ENCODE measurements at regions not wholly inside any gene's neighbourhood (a gene's known extent, or its start where the extent isn't known, plus 50 kb on each side); places are given as distances from the start of the nearest gene placed in this dataset.

- TF ChIP-seq, protein P1, sequence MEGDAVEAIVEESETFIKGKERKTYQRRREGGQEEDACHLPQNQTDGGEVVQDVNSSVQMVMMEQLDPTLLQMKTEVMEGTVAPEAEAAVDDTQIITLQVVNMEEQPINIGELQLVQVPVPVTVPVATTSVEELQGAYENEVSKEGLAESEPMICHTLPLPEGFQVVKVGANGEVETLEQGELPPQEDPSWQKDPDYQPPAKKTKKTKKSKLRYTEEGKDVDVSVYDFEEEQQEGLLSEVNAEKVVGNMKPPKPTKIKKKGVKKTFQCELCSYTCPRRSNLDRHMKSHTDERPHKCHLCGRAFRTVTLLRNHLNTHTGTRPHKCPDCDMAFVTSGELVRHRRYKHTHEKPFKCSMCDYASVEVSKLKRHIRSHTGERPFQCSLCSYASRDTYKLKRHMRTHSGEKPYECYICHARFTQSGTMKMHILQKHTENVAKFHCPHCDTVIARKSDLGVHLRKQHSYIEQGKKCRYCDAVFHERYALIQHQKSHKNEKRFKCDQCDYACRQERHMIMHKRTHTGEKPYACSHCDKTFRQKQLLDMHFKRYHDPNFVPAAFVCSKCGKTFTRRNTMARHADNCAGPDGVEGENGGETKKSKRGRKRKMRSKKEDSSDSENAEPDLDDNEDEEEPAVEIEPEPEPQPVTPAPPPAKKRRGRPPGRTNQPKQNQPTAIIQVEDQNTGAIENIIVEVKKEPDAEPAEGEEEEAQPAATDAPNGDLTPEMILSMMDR (IDR thresholded peaks at IDR 0.05; ENCODE audit: control insufficient read depth, extremely low read depth, insufficient read depth), result no peak
- no peak for DNase-seq (ENCODE audit: low read depth)
- no peak overlapping the region for H3K4me3 ChIP-seq (ENCODE audit: low read depth, low read length)
These were observed 82.0 kb upstream of the WSCD2 start for GRCh38 chr12:108047071-108047550.

DNA sequence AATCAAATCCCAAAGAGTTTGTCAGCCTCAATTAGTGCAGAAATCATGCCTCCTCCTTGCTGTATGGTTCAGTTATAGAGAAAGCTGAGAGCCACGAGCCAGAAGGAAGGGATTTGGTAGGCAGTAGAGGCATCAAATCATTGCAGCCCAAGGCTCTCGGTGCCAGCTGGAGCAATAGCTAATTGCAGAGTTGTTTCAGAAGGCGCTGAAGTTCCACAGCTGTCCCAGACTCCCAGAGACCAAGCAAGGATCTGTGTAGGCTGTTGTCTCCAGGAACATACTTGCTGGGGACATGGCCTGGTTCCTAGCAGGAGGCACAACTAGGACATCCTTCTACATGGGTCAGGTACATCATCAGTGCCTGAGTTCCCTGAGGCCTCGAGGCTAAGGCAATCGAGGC is 80.4 kb upstream of the WSCD2 start:
- TF ChIP-seq, protein P1 (IDR thresholded peaks at IDR 0.05; ENCODE audit: control insufficient read depth, extremely low read depth, insufficient read depth), result no peak
- no peak for DNase-seq (ENCODE audit: low read depth)
- no peak overlapping the region for H3K4me3 ChIP-seq (ENCODE audit: low read depth, low read length)

DNA sequence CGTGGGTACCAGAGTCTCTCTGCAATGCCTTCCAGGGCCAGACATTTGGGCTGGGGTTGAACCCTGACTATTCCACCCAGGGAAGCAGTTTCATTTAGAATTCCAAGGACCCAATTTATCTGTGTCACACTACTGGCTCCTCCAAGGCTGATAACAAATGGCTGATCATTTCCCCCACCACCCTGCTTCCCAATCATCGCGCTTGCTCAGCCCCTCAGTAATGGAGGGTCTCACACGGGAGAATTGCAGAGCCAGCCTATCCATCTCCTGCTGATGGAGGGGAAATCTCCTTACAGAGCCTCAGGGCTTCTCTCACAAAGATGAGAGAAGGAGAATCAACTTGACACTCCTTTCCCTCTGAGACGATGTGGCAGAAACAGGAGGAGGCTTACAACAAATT is 78.4 kb upstream of the WSCD2 start:
- no peak for DNase-seq (ENCODE audit: low read depth)
- H3K4me3 ChIP-seq (ENCODE audit: low read depth, low read length), result no peak overlapping the region
- TF ChIP-seq, protein P1 (IDR thresholded peaks at IDR 0.05; ENCODE audit: control insufficient read depth, extremely low read depth, insufficient read depth), result no peak

DNA sequence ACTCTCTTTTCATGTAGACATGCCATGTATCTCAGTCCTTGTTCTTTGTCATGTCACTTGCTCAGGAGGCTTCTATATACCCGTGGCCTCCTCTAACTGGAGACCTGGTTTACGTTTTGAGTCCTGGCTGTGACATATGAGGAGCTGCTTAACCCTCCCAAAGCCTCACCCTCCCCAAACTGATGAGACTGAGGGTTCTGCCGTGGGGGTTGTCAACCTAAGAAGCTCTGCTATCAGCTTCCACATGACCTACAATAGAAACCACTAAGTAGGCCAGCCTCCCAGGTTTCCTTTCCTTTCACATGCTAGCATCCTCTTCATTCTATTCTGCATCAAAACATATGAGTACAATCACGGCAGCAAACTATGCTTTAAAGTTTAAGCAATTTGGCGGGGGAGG is 76.8 kb upstream of the WSCD2 start:
- TF ChIP-seq, protein P1 (IDR thresholded peaks at IDR 0.05; ENCODE audit: control insufficient read depth, extremely low read depth, insufficient read depth), result no peak
- no peak overlapping the region for H3K4me3 ChIP-seq (ENCODE audit: low read depth, low read length)
- DNase-seq (ENCODE audit: low read depth), result no peak

DNA sequence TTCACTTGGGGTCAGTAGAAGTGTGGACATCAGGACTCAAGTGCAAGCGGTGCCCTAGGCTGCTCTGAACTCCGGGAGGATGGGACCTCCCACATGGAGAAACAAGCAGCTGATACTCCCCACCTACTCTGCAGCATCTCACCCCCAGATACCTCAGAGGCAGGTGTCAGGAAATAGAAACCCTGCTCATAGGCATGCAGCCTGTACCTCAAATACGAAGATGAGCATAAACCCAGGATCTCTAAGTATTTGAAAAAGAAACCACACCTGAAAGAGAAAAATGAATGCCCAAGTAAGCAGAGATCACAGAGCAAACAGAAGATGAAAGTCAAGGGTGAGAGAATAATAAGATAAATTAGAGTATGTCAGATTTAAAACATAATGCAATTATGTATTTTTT is 75.6 kb upstream of the WSCD2 start:
- no peak for DNase-seq (ENCODE audit: low read depth)
- H3K4me3 ChIP-seq (ENCODE audit: low read depth, low read length), result no peak overlapping the region
- TF ChIP-seq, protein P1 (IDR thresholded peaks at IDR 0.05; ENCODE audit: control insufficient read depth, extremely low read depth, insufficient read depth), result no peak

- no peak overlapping the region for H3K4me3 ChIP-seq (ENCODE audit: low read depth, low read length)
- TF ChIP-seq, protein P1 (IDR thresholded peaks at IDR 0.05; ENCODE audit: control insufficient read depth, extremely low read depth, insufficient read depth), result no peak
- no peak for DNase-seq (ENCODE audit: low read depth)
These were observed 74.6 kb upstream of the WSCD2 start for GRCh38 chr12:108054496-108054895.

DNA sequence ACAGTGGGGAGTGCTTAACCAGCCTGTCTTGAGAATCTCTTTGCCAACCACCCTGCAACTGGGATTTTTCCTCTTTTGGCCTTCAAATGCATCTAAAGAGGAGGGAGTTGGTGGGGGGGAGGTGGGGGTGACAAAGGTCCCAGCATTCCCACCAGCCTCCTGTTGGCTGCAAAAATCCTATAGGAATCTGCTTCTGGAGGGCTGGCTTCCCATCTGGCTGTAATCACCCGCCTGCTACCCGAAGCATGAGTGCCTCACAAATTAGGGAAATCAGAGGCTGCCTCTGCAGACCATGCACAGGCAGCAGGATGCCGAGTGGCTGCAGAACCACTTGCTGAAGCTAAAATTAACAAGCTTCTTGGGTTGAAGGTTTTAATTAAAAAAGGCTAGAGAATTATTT is 73.9 kb upstream of the WSCD2 start:
- TF ChIP-seq, protein P1 (IDR thresholded peaks at IDR 0.05; ENCODE audit: control insufficient read depth, extremely low read depth, insufficient read depth), result no peak
- no peak for DNase-seq (ENCODE audit: low read depth)
- no peak overlapping the region for H3K4me3 ChIP-seq (ENCODE audit: low read depth, low read length)

Measured in LNCaP clone FGC (cell line).